COLO829 (cell line): ENCODE measurements at regions not wholly inside any gene's neighbourhood (a gene's known extent, or its start where the extent isn't known, plus 50 kb on each side); places are given as distances from the start of the nearest gene placed in this dataset.

ENCODE experiments used
- DNase-seq: peaks from one replicate; pipeline ENCODE4 v3.0.0; 2012; ENCODE audit warnings: low spot score

GRCh38 chr15:53400986-53401385 is 358.5 kb downstream of the WDR72 start:
- no peak for DNase-seq

- DNase-seq = no peak
Observed at GRCh38 chr15:53397041-53397616, 362.3 kb downstream of the WDR72 start.

DNA sequence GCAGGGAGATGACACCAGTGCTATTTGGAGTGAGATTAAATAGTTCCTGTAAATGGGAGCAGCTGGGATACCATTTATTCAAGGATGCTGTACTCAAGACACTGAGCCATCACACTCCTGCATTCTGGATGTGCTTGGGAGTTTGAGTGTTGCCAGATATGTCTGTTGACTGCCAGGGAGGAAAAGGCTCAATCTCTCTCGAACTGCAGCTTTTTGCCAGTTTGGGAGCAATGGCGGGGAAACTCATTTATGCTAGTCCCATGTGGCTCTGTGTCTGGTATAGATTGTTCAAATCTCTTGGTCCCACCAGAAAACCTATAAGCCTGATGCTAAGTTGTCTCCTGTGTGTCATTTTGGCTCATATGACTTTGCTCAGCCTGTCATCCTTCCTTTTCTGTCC is 363.6 kb downstream of the WDR72 start:
- no peak for DNase-seq

DNA sequence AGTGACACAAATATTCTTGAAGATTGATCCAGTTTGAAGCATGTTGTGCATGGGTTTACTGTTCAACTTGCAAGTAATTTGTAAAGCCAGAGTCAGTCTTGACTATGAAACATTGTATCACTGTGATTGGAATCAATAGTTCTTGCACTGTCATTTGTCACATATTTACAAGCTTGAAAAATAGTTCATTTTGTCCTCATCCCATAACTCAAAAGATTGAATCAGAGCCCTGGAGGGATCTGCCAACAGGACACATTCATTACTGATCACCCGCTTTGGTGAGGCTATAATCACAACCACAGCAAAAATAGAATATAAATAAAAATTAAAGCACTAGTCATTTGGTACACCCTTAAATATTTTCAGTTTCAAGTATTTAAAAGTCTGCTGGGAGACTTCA is 368.9 kb downstream of the WDR72 start:
- no peak for DNase-seq

DNA sequence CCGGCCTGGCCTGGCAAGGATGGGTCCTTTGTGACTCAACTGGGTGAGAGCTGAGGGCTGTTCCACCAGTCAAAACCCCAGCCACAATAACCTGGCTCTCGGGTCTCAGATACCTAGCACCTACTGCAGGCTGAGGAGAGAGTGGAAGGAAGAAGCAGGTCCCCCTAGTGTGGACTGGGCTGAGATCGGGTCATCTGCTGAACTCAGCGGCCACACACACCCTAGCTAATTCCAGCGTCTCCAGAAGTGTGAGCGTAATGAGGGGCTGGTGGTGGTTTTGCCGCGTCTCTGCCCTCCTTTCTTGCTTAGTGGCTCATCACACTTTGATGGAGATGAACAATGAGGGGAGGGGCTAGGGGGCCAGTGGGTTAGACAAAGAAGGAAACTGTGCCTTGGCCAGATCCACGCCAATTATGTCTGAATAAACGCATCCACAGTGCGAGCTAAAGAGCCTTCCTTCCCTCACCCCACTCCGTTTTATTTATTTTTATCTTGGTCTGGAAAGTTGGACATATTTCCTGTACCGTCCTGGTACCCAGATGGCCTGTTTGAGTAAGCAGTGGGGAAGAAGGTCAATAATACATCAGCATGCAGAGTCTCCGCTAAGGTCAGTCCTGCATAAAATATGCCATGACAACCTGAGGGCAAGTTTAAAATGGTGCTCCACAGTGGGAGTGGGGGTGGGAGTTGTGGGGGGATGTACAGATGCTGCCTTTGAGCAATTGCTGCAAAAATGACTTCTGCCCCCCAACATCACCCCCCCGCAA is 370.0 kb downstream of the WDR72 start:
- no peak for DNase-seq

GRCh38 chr15:53384417-53384816 is 375.0 kb downstream of the WDR72 start:
- DNase-seq = no peak

DNA sequence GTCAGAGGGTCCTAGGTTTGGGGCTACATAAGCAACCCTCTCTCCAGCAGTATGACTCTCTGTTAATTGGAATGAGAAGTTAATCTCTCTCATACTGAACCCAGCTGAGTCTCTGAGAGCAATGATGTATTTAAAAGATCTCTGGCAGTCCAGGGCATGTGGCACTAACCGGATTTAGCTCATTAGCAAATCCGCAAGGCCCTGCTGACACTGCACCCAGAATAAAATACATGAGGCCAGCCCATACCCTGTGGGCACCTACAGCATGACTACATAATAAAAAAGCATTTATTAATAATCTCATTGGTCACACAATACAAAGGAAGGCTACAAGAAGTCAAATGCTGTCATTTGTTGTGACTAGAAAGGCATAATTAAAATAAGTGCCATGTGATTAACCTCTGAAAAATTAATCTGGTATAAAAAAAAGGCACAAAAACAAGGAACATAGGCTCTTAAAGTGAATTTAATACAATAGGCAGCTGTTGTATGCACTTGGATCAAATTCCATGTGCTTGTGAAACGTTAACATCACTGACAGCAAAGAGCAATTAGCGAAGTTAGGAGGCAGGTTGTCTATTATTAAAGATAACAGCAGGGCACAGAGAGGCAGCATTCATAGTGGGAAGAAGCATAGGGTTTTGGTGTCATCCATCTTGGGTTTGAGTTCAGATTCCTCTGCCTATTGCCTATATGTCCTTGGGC is 381.2 kb downstream of the WDR72 start:
- DNase-seq = peak; percentile 4

- DNase-seq = no peak
Observed at GRCh38 chr15:53367740-53368139, 391.7 kb downstream of the WDR72 start.

DNA sequence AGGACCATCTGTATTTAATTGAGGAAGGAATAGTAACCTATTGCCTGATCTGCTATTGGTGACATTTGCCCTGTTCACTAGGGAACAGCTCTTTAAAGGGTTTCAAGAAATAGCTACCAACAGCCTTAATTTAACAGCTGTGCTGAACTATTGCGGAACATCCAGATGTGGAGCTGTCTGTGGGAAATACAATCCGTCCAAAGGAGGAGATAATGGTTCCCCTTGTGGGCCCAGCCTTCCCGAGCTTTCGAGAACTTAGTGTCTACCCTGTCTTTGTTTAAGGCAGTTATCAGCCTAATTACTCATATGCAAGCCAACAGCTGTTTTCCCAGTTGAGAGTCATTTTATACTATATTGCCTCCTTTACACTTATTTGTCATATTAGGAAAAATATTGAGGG is 398.6 kb downstream of the WDR72 start:
- DNase-seq = no peak

GRCh38 chr15:53359038-53359437 is 400.4 kb downstream of the WDR72 start:
- no peak for DNase-seq

DNA sequence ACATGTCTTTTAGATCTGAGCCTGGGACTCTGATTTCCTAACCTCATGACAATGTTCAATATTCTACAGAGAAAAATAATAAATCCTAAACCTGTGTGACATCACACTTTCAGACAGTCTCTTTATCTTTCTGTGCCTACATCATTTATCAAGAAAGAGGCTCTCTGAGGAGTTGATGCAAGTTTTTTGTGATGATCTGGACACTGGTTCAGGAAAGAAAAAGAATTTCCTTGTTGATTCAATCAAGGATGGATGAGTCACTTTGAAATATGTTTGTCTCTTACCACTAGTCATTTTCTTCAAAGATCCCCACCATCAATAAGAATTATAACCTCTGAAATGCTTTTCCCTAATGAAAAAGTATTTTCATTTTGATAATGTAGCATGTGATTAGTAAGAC is 404.6 kb downstream of the WDR72 start:
- peak; percentile 19 for DNase-seq

- DNase-seq = no peak
Observed at GRCh38 chr15:53351373-53351772, 408.1 kb downstream of the WDR72 start.

GRCh38 chr15:53346583-53346982 is 412.9 kb downstream of the WDR72 start:
- no peak for DNase-seq

GRCh38 chr15:53331328-53332190 is 427.9 kb downstream of the WDR72 start:
- DNase-seq = no peak

GRCh38 chr15:53328341-53328740 is 431.1 kb downstream of the WDR72 start:
- no peak for DNase-seq

DNA sequence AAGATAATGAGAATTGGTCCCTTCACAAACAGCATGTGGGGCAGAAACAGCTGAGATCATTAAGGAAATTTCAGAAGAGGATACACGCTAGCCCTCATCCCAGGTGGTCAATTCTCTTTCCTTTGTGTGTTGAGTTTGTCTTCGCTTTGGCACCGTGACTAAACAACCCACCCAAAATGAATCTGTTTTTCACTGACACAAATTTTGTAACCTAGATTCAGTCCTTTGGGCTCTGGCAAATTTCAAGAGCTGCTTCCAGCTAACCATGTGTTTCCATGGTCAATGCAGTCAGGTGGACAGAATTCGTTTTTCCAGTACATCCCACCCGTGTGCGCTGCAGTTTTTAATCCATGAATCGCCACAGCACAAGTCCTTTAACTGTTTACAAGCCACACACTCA is 435.4 kb downstream of the WDR72 start:
- DNase-seq = no peak

DNA sequence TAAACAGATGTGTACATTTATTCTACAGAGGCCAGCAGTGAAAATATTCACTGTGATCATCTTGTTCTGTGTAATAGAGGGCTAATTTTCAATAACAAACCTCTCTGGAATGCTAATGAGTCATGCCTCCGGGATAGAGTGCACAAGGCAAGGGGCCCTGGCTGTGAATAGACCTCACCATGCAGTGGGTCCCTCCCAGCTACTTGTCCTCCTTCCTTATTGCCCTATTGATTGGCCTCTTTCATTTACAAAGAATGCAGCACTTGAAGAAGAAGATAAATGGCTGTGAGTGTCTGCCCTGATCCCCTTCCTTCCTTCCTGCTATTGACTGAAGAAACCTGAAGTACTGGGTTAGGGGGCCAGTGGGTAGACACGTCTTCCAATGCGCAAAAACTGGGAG is 436.3 kb downstream of the WDR72 start:
- peak; percentile 13 for DNase-seq

GRCh38 chr15:53320816-53321215 is 438.6 kb downstream of the WDR72 start:
- no peak for DNase-seq

DNA sequence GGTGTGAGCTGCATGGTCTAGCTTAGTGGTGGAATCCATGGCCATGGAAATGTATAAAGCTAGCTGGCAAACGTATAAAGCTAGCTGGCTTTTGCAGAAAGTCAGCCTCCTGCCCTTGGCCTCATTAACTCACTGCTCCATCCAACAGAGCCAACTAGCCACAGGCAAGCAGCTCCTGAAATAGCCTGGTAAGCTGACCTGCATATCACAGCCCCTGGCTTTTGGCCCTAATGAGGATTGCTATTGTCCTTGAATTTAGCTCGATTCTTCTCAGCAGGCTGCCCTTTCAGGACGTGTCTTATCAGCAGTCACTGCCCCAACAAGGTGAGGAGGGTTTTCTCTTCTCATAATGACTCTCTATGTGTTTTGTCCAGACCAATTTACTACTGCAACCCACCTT is 446.8 kb downstream of the WDR72 start:
- DNase-seq = no peak

DNA sequence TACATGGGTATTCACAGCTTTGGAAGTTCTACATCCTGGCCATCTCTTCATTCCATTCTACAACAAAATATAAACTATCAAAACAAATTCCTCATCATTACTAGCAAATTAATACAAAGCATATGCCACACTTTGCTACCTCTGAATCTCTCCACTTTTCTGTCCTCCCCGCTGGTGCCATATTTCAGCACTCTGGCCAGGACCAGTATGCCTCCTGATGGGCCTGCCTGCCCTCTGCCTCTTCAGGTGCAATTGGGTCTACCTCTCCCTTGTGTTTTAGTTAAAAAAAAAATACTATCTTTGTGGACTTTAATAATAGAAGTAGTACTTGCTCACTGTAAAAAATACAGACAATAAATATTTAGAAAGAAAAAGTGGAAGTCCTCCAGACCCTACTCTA is 448.8 kb downstream of the WDR72 start:
- no peak for DNase-seq

DNA sequence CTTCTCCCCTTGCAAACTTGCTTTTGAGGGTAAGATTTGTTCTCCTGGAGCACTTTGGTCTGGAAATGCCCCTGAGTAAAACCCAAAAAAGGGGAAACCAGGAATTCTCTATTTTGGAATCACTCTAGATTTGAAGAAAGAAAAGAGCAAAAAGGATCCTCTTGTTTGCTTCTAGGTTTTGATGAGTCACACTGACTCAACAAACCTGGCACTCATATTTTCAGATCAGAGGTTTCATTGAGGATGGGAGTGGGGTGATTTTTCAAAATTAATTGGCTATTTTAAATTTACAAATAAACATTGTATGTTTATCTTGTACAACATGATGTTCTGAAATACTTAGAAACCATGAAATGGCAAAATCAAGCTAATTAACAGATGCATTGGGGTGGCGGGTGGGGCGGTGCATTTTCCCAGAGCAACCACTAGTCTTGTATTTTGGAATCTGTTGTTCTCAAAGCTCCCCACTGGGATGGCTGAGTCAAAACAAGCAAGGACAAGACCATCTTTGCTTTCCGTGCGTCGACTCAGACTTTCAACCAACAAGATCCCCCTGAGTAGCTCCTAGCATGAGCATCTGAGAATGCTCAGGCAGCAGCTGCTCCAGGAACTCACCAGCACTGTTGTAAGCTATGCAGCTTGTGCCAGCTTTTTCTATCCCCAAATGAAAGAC is 451.4 kb downstream of the WDR72 start:
- DNase-seq = peak; percentile 70

DNA sequence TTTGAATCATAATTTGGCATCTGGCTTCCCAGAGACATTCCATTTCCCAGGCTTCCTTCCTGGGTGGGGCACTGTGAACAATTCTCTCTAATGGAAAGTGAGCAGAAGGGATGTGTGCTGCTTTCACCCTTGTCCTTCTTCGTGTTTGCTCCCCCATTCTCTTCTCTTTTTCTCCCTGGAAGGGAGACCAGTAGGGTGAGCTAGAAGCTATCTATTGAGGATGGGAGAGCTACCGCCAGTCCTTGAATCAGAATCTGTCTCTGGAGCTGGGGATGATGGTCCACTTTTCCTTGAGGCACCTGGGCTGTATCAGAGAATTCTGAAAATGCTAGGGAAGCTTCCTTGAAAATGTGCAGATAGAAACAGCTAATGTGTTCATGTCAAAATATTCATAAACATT is 453.9 kb downstream of the WDR72 start:
- DNase-seq = no peak
